Stimulated activated effector memory CD8-positive, alpha-beta T cell treated with anti-CD3 and anti-CD28 coated beads, Interleukin-12 subunit alpha, Interleukin-12 subunit beta, amount 100 ng/mL, for 72 hours (primary cell): ENCODE measurements at regions not wholly inside any gene's neighbourhood (a gene's known extent, or its start where the extent isn't known, plus 50 kb on each side); places are given as distances from the start of the nearest gene placed in this dataset.

Source experiments
- ATAC-seq: fragments of 150-1000 bp; cut with Tn5 transposase; 2 replicates; pipeline ENCODE4 v1.10.0; 2021
- DNase-seq, 2 donors: peaks; one replicate each; pipeline ENCODE4 v3.0.0; 2021 to 2022; ENCODE audit warnings: low spot score in 2 of 2
- H3K27ac Mint-ChIP-seq: one replicate; pipeline ENCODE4 v1.8.0; 2022; ENCODE audit warnings: mild to moderate bottlenecking, mixed read lengths
- H3K36me3 Mint-ChIP-seq: one replicate; pipeline ENCODE4 v1.8.0; 2022; ENCODE audit warnings: mild to moderate bottlenecking, mixed read lengths
- H3K4me1 Mint-ChIP-seq: one replicate; pipeline ENCODE4 v1.8.0; 2022; ENCODE audit warnings: mixed read lengths
- H3K4me3 Mint-ChIP-seq: one replicate; pipeline ENCODE4 v1.8.0; 2022; ENCODE audit warnings: mild to moderate bottlenecking, mixed read lengths
- H3K9me3 Mint-ChIP-seq: one replicate; pipeline ENCODE4 v1.8.0; 2022; ENCODE audit warnings: mixed read lengths

GRCh38 chr1:94698759-94699502, 121.2 kb upstream of the SLC44A3 start:
- no peak overlapping the region for H3K27ac Mint-ChIP-seq
- no peak for DNase-seq
- H3K9me3 Mint-ChIP-seq: no peaks in the 10 kb centered on the region
- H3K4me1 Mint-ChIP-seq: peaks cover 11% of the 10 kb centered on the region
- ATAC-seq: no peak
- no peaks in the 10 kb centered on the region for H3K36me3 Mint-ChIP-seq
- H3K4me3 Mint-ChIP-seq: no peak overlapping the region

- H3K4me3 Mint-ChIP-seq: no peak overlapping the region
- no peak for DNase-seq
- no peaks in the 10 kb centered on the region for H3K9me3 Mint-ChIP-seq
- H3K27ac Mint-ChIP-seq: no peak overlapping the region
- peaks cover 14% of the 10 kb centered on the region for H3K4me1 Mint-ChIP-seq
- ATAC-seq: no peak
- H3K36me3 Mint-ChIP-seq: no peaks in the 10 kb centered on the region
Observed at GRCh38 chr1:94698356-94698755, 121.8 kb upstream of the SLC44A3 start.

DNA sequence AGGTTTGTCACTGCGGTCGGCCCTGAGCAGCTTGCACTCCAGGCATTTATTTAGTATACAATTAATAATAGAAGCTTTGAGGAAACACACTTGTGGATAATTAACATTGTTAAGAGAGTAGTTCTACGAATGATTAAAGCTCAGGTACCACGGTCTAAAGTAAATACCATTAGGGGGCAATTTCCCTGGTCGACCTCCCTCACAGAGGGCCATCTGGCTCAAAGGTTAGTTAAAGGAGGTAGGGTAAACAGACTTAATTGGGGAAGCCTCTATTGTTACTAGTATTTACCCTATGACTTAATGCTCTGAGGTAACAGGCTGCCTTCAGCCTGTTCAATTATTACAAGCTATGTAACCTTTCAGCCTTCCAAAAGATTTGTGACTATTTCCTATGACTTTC, 122.3 kb upstream of the SLC44A3 start:
- H3K4me3 Mint-ChIP-seq: no peak overlapping the region
- peaks cover 14% of the 10 kb centered on the region for H3K4me1 Mint-ChIP-seq
- H3K27ac Mint-ChIP-seq: no peak overlapping the region
- DNase-seq: no peak
- H3K9me3 Mint-ChIP-seq: no peaks in the 10 kb centered on the region
- ATAC-seq: no peak
- H3K36me3 Mint-ChIP-seq: no peaks in the 10 kb centered on the region

- Mint-ChIP-seq H3K4me1 (peaks cover 9% of the 10 kb centered on the region), H3K27ac (no peak overlapping the region), H3K36me3 (no peaks in the 10 kb centered on the region), H3K4me3 (no peak overlapping the region), H3K9me3 (no peaks in the 10 kb centered on the region)
- DNase-seq (no peak), ATAC-seq (peak; percentile 45)
Observed at GRCh38 chr1:94694226-94694915, 125.8 kb upstream of the SLC44A3 start.

- Mint-ChIP-seq H3K27ac (no peak overlapping the region), H3K4me1 (peaks cover 9% of the 10 kb centered on the region), H3K36me3 (no peaks in the 10 kb centered on the region), H3K4me3 (no peak overlapping the region), H3K9me3 (no peaks in the 10 kb centered on the region)
- DNase-seq (no peak), ATAC-seq (no peak)
Observed at GRCh38 chr1:94693435-94693834, 126.7 kb upstream of the SLC44A3 start.

GRCh38 chr1:94693029-94693428, 127.1 kb upstream of the SLC44A3 start:
- no peak for ATAC-seq
- peaks cover 9% of the 10 kb centered on the region for H3K4me1 Mint-ChIP-seq

GRCh38 chr1:94688646-94689045, 131.5 kb upstream of the SLC44A3 start:
- ATAC-seq: no peak
- Mint-ChIP-seq H3K4me1 (peaks cover 7% of the 10 kb centered on the region), H3K9me3 (no peaks in the 10 kb centered on the region), H3K27ac (no peak overlapping the region), H3K36me3 (no peaks in the 10 kb centered on the region), H3K4me3 (no peak overlapping the region)
- DNase-seq: no peak

More at GRCh38 chr1:94693029-94693428, 127.1 kb upstream of the SLC44A3 start:
- Mint-ChIP-seq H3K27ac (no peak overlapping the region), H3K36me3 (no peaks in the 10 kb centered on the region), H3K4me3 (no peak overlapping the region), H3K9me3 (no peaks in the 10 kb centered on the region)
- no peak for DNase-seq

DNA sequence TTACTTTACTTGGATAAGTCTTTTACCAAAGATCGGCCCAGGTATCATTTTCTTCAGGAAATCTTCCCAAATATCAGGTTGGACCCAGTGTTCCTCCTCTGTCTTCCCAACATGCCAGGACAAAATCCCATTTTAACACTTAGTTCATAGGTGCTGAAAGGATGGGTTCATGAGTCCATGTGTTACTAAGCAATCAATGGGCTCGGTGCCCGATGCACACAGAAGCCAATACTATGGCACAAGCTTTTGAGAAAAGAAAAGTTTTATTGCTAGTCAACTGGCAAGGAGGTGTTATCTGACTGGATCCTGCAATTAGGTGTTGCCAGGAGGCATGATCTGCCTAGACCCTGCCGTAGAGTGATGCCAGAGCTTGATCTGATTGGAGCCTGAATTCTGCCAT, 133.3 kb upstream of the SLC44A3 start:
- no peak for ATAC-seq
- Mint-ChIP-seq H3K4me1 (peaks cover 6% of the 10 kb centered on the region), H3K4me3 (no peak overlapping the region), H3K9me3 (no peaks in the 10 kb centered on the region), H3K27ac (no peak overlapping the region), H3K36me3 (no peaks in the 10 kb centered on the region)
- DNase-seq: no peak

DNA sequence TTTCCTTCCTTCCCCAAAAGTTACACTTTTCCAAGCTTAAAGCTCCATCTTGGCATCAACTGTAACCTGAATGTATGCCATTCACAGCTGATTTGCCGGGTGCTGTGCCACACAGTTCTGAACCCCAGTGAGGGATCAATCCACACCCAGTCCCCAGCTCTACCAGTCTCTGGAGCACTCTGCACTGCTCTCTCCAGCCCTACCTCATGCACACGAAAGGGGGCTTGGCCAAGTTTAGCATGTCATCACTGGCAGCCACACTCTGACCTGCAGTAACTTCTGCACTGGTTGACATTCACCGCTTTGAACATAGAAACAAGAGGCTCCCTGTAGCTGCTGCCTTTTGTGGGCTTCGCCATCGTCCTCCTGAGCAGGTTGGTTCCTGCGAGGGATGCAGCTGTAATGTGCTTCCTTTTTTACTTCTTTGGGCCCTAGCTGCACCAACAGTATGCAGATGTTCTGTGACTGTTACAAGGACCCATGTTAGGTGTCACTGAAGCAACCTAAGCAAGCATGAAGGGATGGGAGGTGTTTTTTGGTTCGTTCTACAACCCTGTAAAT, 135.4 kb upstream of the SLC44A3 start:
- Mint-ChIP-seq H3K4me1 (peaks cover 6% of the 10 kb centered on the region), H3K27ac (no peak overlapping the region), H3K4me3 (no peak overlapping the region), H3K9me3 (no peaks in the 10 kb centered on the region), H3K36me3 (no peaks in the 10 kb centered on the region)
- ATAC-seq (peak; percentile 45), DNase-seq (no peak)

DNA sequence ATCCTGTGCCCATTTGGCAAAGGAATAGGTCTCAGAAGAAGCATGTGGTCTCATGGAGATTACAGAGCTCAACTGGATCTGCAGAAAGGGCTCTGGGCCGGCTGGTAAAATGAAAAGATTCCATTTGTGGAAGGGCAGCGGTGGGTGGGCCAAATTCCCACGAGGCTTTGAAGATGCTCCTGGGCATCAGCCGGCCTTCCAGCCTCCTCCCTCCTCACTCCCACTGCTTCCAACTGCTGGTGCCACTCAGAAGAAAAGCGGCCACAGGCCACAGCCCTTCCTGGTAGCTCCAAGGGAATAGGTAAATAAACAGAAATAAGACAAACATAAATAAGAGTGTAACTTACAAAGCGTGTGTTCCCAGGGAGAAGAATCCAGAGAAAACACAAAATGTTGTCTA, 136.3 kb upstream of the SLC44A3 start:
- no peak for DNase-seq
- H3K27ac Mint-ChIP-seq: no peak overlapping the region

DNA sequence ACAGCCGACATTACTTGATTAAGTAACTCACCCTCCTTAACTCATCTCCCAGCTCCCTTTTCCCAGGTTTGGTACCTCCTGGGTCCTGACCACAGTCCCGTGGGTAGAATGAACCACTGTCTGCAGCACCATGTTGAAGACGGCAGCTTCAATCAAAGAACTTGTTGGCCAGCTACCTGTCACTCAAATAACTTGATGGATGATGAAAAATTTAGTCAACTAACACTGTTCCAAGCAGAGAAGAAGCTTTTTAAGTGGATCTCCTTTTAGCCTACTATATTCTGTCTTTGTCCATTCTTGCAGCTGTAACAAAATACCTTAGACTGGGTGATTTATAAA, 138.4 kb upstream of the F3 start:
- no peaks in the 10 kb centered on the region for H3K9me3 Mint-ChIP-seq
- H3K4me3 Mint-ChIP-seq: no peak overlapping the region
- H3K36me3 Mint-ChIP-seq: no peaks in the 10 kb centered on the region
- ATAC-seq (no peak), DNase-seq (no peak)
- H3K27ac Mint-ChIP-seq: no peak overlapping the region
- peaks cover 6% of the 10 kb centered on the region for H3K4me1 Mint-ChIP-seq

More for the DNA sequence above, 136.3 kb upstream of the SLC44A3 start:
- no peaks in the 10 kb centered on the region for H3K9me3 Mint-ChIP-seq
- no peak overlapping the region for H3K4me3 Mint-ChIP-seq
- H3K36me3 Mint-ChIP-seq: no peaks in the 10 kb centered on the region
- ATAC-seq: no peak
- H3K4me1 Mint-ChIP-seq: peaks cover 6% of the 10 kb centered on the region

- DNase-seq: no peak
- no peaks in the 10 kb centered on the region for H3K36me3 Mint-ChIP-seq
- H3K4me1 Mint-ChIP-seq: peaks cover 2% of the 10 kb centered on the region
- H3K27ac Mint-ChIP-seq: no peak overlapping the region
- ATAC-seq: no peak
- H3K9me3 Mint-ChIP-seq: no peaks in the 10 kb centered on the region
- no peak overlapping the region for H3K4me3 Mint-ChIP-seq
Observed at GRCh38 chr1:94679332-94680038, 137.9 kb upstream of the F3 start.

GRCh38 chr1:94678202-94678848, 136.8 kb upstream of the F3 start:
- DNase-seq (no peak), ATAC-seq (no peak)
- Mint-ChIP-seq H3K9me3 (no peaks in the 10 kb centered on the region), H3K27ac (no peak overlapping the region), H3K36me3 (no peaks in the 10 kb centered on the region), H3K4me1 (no peaks in the 10 kb centered on the region), H3K4me3 (no peak overlapping the region)

DNA sequence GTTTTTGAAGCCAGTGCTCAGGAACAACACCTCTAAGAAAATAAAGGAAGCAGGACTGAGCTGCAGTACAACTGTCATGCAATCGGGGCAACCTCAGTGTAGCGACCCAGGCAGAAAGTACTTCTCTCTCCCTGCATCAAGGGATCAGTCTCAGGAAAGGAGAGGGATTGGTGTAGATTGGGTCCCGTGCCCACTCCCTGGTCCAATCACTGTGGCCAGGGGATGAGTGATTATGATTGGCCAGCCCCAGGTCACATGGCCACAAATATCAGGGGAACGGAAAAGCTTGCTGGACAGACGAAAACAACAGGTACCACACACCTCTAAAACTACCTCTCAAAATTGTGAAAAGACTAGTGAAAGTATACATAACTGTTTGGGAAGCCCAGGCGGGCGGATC, 136.2 kb upstream of the F3 start:
- Mint-ChIP-seq H3K4me1 (no peaks in the 10 kb centered on the region), H3K4me3 (no peak overlapping the region), H3K9me3 (no peaks in the 10 kb centered on the region), H3K27ac (no peak overlapping the region), H3K36me3 (no peaks in the 10 kb centered on the region)
- ATAC-seq (no peak), DNase-seq (no peak)

- Mint-ChIP-seq H3K27ac (no peak overlapping the region), H3K36me3 (no peaks in the 10 kb centered on the region), H3K4me1 (no peaks in the 10 kb centered on the region), H3K4me3 (no peak overlapping the region), H3K9me3 (no peaks in the 10 kb centered on the region)
- no peak for DNase-seq
- no peak for ATAC-seq
Observed at GRCh38 chr1:94677087-94677486, 135.5 kb upstream of the F3 start.
